ENCODE measurements at regions not wholly inside any gene's neighbourhood (a gene's known extent, or its start where the extent isn't known, plus 50 kb on each side); places are given as distances from the start of the nearest gene placed in this dataset.
A peak's percentile ranks its signal among the peaks of the same experiment; 100 is the strongest.

DNA sequence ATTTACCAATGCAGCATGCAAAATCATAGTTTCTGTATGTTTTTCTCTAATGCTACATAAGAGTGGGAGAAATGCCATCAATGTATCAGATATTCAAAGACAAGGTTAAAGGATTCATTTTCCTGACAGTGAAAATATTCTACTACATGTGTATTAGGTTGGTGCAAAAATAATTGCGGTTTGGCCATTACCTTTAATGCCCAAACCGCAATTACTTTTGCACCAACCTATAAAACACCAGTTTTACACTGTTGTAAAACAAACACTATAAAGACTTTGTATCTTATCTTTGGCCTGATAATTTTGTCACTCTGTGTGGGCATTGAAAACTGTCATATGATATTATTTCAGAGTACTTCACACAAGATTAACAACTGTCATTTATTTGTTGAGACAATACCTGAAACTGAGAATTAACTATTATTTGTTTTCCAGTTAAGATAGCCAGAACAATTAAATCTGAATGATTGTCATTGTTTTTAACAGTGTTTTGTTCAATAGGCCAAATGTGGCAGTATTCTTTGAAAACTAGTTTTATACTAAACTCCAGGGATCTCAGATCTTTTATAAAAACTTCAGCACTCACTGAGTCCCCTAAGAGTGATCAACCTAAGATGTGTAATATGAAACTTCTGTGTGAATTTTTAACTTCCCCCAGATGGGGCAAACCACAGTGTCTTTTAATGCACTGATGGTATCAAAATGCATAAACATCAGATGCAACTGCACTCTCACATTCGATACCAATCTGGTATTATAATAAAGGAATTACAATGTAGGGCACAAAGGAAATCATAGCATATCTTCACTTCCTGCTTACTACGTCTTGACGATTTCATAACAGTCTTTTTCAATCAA lies 53.8 kb upstream of the FBN2 start:
- no peak for DNase-seq (ENCODE audit: low read depth)

DNA sequence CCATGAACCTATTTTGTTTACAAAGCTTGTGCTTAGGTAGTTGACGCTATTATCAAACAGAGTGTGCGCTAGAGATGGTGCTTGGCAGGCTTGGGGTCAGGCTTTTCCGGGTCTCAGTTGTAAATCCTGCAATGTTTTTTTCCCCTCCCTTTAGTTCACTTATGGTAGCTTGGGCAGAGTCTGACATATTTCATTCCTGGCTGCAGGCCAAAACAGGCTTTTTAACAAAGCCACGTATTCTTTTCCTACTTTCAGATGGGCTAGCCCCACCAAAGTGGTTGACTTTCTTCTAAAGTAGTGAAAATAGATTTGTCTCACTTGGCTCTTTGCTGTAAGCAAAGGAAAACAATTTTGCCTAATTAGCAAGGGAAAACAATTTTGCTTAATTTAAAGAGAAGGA lies 58.0 kb upstream of the FBN2 start:
- DNase-seq (ENCODE audit: low read depth) = no peak

DNA sequence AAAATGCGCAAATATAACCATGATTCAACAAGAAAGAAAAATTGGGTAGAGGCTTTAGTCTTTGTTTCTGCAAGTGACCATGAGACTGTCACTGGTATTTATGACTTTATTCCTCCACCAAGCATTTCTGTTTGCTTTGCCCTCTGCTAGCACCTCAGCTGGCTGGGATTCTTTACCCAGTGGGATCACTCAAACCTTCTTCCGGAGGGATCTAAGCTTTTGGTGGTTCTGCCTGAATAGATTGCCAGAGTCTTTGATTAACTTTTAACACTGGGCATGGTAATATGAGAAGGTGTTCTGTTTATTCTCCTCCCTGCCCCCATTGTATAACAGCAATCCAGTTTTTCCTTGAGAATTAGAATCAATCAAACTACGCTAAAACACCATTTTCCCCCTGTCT lies 59.1 kb upstream of the FBN2 start:
- no peak for DNase-seq (ENCODE audit: low read depth)

DNA sequence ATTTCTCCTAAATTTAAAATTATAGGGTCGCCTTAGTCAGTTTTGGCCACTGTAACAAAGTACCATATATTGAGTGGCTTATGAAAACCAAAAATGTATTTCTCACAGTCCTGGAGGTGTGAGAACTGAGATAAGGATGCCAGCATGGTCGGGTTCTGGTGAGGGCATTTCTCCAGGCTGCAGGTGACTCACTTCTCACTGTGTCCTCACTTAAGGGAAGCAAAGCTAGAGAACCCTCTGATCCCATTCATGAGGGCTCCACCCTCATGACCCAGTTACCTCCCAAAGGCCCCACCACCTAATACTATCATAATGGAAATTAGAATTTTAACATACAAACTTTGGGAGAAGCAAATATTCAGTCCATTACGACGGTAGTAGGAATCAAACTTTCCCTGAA lies 75.1 kb upstream of the FBN2 start:
- no peak for DNase-seq (ENCODE audit: low read depth)

DNA sequence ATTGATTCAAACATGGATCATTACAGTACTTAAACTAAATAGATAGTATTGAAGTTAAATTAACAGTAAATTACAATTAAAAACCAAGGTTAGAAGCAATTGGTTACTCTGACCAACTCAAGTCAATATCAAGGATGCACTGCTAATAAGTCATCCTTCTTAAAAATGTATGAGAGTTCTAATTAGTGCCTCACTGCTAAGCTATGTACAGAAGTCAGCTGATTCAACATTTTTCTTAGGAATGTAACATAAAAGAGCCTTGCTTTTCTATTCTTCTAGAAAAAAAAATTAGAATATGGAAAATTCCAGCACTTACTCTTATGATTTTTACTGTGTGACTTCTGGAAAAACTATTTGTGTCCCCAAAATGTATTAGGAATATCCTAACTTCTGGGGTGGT lies 75.7 kb upstream of the FBN2 start:
- DNase-seq (ENCODE audit: low read depth) = no peak

DNA sequence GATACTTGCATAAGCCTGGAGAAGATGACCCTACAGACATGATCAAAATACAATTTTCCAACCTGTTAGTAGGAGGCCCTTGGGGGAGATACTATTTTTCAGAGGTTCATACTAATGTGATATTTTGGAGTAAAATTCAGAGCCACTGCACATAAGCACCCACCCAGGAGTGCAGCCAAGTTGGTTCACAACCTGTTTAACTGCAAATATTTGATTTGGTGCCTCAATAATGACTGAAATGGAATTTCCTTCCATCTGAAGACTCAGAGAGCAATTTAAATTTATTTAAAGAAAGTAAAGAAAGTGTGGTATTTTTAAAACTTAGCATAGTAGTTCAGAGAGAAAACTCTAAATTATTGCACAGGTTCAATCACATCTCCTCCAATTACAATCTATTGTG lies 77.5 kb upstream of the FBN2 start:
- DNase-seq (ENCODE audit: low read depth) = no peak

DNA sequence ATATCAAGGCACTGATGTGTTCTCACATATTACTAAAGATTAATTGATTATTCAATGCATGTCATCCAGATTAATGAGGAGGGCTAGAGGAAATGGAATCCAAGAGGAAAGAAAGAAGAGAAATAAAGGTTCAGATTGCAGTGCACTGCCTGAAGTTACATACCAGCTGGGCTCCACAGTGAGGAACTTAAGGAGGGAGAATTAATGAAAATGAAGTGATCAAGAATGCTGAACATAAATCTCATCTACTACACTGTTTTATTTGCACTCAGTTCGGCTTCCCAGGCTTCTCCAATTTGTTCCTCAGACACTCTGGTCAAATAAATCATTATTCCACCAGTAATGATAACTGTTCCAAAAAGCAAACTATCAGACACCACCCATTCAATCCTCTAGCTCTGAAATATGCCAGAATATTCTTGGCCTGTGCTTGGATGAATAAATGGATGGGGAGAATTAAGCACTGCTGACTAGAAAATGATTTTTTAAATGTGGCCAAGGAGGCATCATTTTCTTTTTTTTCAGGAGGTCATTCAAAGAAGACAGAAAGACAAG lies 88.6 kb upstream of the FBN2 start:
- DNase-seq (ENCODE audit: low read depth) = no peak

DNA sequence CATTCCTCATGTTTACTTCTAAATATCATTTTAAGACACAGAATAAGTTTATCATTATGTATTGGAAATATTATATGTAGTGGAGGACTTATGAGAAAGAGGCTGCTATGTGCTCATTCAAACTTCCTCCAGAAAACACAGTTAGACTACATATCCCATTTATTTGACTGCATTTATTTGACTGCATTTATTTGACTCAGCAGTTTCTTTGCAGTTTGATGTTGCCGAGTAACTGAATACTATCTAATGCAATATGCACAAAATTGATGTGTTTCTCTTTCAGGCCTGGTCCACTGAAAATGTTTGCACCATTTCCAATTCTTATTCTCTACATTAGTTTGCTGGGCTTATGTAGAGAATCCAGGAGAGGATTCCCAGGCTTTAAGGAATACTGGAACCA lies 89.9 kb upstream of the FBN2 start:
- DNase-seq (ENCODE audit: low read depth) = no peak

DNA sequence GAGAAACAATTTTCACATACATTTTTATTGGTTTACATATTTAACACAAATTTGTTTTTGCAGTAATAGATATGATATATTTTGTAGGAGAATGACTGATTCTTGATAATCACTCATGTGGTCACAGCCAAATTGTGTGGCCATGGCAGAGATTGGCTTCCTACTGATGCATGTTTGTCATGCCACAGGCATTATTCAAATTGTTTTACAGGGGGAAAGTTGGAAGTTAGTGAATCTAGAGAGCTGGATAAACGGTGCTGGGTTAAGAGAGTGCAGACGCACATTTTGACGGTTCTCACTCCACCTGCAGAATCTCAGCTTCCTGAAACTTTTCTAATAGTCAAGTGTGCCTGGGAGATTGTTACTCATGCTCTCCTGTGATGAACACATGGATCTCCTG lies 91.1 kb upstream of the FBN2 start:
- DNase-seq (ENCODE audit: low read depth) = no peak

DNA sequence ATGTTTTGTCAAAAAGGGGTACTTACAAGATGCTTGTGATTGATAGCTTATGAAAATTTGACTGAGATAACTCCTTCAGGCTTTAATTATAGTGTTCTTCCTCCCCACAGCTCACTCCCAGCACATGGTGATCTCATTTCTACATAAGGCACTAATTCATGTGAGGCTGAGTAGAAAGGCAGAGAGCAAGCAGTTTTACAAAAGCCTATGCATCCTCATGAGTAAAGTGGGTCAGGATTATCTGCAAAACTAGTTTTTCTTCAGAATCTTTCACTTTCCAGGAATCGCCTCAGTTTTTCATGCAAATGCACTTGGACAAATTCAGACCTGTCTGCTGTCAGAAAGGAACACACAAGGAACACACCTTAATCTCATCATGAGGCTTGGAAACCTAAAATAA lies 92.1 kb upstream of the FBN2 start:
- no peak for DNase-seq (ENCODE audit: low read depth)

DNA sequence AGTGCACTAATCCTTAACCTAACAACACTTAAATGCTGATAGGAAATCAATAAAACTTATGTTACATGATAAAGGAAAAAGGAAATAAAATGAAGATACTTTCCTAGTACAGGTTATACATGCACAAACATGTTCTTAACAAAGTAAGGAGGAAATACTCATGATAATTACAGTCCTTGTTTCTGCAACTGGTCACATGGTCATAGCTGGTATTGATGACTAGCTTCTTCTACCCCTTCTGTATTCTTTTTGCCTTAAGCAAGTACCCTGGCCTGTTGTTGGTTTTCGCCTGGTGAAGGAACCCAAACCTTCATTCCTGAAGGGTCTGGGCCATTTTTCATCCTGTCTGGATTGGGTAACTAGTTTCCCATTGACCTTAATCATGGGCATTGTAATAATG lies 93.7 kb upstream of the FBN2 start:
- no peak for DNase-seq (ENCODE audit: low read depth)

DNA sequence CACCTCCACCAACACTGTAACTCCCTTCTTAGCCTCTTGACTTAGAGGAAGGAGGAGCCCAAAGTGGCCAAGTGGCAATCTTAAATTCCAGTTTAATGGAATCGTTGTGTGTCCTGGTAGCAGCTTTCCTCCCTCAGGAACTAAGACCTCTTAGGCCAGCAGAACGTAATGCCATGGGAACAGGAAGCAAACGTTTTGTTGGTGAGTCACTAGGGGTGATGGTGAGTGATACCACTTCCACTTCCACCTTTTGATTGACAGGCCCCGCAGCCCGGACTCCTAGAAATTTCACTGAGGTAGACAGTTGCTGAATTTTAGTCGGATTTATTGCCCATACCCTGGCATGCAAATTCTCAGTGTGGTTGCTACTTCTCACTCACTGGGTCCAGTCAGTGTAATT lies 94.2 kb upstream of the FBN2 start:
- no peak for DNase-seq (ENCODE audit: low read depth)

DNA sequence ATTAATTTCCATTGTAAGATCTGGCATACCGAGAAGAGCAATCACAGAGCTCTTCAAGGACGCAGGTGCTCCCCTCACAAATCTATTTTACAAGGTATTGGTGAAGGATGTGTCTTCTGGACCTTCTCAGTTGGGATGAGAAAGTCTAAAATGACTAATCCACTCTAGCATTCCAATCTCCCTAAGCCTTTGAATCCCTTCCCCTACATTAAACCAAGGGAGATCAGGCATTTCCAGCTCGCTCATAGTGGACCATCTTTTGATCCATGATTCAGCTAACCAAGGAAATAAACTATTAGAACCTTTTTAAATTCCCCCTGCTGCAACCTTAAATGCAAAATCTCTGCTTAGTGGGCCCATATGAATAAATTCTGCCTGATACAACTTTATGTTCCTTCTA lies 95.9 kb upstream of the FBN2 start:
- DNase-seq (ENCODE audit: low read depth) = no peak

DNA sequence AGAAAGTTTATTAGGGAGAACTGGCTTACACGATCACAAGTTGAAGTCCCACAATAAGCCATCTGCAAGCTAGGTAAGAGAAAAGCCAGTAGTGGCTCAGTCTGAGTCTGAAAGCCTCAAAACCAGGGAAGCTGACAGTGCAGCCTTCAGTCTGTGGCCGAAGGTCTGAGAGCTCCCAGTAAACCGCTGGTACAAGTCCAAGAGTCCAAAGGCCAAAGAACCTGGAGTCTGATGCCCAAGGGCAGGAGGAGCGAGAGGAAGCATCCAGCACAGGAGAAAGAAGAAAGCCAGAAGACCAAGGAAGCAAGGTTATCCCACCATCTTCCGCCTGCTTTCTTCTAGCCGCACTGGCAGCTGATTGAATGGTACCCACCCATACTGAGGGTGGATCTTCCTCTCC lies 97.3 kb upstream of the FBN2 start:
- no peak for DNase-seq (ENCODE audit: low read depth)

DNA sequence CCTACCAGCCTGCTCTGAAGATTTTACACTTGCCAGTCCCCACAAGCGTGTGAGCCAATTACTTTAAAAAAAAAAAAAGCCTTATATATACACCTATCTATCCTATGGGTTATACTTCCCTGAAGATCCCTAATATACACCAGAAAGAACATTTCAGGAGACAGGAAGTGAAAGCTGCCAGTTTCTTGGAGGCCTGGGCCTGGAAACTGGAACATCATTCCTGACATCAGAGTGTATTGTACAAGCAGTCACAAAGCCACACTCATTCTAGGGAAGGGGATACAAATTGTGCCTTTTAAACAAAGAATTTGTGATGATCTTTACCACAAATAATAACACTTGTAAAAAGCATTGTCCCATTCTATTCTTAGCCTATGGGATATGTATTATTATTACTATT lies 98.3 kb upstream of the FBN2 start:
- no peak for DNase-seq (ENCODE audit: low read depth)

DNA sequence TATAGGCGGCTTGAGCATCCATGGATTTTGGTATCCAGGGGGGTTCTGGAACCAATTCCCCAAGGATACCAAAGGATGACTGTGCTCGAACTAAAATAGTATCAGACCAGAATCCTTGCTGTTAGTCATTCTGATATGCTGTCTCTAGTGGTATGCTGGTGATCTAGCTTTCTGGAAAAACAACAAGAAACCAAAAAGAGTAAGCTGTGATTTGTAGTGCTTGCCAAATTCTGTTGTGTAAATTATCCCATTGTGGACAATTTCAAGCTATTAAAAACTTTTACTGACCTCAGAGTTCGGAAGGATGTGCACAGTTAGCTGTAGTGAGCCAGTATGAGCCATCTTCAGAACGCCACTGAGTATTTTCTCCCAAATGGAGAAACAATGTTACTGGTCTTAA lies 99.0 kb upstream of the FBN2 start:
- DNase-seq (ENCODE audit: low read depth) = peak; percentile 45

DNA sequence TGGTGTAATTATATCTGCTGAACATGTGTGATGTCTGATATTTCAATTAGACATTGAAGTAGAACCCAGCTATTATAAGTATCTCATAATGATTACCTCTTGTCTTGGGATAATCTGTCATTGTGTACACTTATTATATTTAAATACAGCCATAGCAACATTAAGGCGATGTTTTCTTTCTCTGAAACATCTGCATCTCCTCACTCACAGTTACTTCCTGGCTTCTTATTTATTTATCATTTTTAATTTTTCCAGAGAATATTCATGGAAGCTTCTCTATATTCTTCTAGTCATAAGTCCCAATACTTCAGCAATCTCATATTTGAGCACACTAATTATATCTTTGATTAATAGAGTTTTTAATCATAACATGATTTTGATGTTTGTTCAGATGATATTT lies 103.8 kb upstream of the FBN2 start:
- no peak for DNase-seq (ENCODE audit: low read depth)

DNA sequence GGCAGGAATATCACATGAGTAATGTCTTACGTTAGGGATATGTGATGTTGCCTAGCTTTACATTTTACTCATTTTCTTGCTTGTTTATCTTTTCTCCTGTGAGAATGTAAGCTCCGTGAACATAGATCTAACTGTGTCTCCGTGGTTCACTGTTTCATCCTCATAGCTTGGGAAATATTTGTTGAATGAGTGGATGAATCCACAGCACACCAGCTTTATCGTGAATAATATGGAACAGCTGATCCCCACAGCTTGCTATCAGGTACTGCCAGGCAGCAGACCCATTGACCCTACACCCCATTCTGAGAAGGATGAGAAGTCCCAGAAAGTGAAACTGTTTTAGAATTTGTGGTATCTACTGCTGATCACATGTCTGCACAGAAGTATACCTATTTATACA lies 106.8 kb upstream of the FBN2 start:
- DNase-seq (ENCODE audit: low read depth) = peak; percentile 50

DNA sequence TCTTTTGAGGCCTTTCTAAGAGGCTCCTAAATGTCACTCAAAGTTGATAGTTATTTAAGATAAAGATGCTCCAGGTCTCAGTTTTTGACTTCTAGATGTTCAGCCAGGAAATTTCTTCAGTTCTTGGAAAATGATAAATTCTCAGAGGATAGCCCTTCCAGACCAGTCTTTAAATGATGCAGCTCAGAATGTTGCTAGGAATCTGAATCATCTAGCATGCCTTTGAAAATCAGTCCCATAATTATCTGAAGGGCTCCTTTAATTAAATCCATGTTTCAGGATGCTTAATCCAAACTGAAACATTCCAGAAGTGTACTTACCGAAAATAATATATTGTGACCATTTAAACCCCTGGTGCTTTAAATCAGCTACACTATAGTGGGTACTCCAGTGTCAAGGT lies 107.5 kb upstream of the FBN2 start:
- DNase-seq (ENCODE audit: low read depth) = no peak

DNA sequence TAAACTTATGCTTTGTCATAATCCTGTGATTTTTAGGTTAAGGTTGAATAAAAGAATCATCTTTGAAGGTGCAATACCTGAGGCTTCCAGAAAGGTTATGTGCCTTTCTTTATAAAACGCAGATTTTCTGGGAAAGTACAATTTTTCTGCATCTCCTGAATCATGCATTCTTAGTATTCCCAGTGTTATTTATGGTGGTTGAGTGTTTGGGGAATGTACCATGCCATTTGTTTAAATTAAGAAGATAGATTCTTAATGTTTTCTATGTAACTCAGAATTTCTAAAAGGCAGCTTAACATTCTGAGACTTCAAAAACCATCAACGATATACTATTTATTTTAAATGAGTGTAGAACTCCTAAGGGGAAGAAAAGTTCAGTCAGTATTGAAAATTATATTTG lies 108.1 kb upstream of the FBN2 start:
- no peak for DNase-seq (ENCODE audit: low read depth)

DNA sequence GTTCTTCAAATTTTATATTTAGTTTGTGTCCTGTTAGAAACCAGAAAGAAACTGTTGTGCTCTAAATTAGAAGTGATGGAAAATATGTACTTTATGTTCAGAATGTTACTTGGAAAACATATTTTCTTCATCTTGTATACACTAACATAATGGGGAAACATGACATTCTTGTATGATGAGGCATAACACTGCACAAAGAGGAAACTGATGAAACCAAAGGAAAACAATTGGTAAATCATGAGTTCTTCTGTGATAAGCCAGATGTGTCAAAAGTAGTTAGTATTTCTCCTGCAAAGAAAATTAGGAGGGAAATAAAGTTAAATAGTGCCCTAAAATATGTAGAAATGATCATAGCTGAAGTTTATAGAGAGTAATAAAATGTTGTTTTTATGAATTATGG lies 111.1 kb upstream of the FBN2 start:
- DNase-seq (ENCODE audit: low read depth) = peak; percentile 88

DNA sequence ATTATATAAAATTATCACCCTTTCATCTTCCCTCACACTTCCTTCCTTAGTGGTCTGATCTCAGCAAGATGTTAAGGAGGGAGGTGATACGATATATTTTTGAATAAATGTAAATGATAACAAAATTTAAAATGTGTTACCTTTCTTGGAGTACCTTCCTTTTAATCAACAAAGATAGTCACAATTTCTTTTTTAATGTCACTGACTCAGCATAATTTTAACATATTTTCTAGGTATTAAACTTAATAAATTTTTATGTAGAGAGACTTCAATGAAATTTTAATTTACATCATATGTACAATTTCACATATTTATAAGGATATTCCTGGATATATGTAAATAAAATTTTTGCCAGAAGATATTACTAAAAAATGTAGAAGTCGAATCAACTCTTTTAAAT lies 125.0 kb upstream of the FBN2 start:
- DNase-seq (ENCODE audit: low read depth) = no peak

DNA sequence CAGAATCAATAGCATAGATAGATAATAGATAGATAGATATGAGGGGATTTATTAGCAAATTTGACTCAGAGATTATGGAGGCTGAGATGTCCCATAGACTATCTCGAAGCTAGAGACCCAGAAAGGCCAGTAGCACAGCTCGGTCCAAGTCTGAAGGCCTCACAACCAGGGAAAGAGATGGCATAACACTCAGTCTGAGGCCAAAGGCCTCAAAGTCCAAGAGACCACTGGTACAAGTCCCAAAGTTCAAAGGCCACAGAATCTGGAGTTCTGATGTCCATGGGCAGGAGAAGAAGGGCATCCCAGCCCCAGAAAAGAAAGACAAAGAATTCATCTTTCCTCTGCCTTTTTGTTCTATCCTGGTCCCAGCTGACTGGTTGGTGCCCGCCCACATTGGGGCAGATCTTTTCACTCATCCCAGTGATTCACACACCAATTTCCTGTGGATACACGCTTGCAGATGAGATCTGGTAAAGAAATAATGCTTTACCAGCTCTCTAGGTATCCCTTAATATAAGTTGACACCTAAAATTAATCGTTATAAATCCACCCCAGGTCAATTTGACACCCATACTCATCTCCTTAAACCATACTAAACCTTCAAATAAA lies 127.8 kb upstream of the FBN2 start:
- no peak for DNase-seq (ENCODE audit: low read depth)

DNA sequence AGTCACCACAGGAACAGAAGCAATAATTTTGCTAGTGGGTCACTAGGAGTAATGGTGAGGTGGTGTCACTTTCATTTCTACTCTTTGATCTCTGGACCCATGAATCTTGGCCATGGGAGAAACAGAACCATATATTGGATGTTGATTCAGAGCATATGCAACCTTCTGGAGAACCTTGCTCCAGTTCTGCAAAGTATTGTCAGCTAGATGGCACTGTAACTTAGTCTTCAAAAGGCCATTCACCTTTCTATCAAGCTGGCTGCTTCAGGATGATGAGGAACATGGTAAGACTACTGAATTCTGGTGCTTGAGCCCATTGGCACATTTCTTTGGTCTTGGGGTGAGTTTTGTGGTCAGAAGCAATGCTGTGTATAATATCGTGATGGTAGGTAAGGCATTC lies 129.1 kb upstream of the FBN2 start:
- no peak for DNase-seq (ENCODE audit: low read depth)

Measured in fibroblast of the conjunctiva (primary cell).